ENCODE measurements at regions not wholly inside any gene's neighbourhood (a gene's known extent, or its start where the extent isn't known, plus 50 kb on each side); places are given as distances from the start of the nearest gene placed in this dataset.

DNA sequence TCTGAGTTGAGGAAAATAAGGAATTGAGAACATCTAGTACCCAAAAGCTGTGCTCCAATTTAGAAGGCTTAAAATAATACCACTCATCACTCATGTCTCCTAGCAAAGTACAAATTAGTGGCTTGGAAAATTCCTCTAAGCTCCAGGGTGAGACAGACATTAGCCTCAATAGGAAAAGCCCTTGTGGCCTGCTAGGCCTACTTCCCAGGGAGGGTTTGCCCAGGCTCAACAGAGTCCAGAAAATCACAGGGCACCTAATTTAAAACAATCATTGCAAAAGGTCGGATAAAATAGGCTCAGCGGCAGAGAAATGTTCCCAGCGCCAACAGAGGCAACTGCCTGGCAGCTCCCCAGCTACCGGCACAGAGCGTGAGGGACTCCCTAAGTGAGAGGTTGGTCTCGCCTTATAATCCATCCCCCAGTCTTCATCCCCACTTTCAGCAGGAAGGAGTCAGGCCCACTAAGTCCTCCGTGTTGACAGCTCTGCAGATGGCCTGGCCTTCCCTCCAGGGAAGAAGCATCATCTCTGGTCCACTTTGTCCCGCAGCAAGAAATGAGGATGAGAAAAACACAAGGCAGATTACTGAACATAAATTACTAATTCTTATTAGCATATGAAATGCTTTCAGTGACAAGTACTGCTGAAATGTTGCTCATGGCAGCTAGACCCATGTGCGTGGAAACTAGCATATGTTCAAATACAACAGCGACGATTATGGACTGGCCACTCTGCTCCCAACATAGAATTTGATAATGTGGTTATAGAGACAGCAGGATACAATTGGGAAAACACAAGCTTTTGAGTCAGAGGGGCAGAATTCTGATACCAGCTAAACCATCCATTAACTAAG, 1177.7 kb upstream of the AUTS2 start:
- TF ChIP-seq, protein P1, sequence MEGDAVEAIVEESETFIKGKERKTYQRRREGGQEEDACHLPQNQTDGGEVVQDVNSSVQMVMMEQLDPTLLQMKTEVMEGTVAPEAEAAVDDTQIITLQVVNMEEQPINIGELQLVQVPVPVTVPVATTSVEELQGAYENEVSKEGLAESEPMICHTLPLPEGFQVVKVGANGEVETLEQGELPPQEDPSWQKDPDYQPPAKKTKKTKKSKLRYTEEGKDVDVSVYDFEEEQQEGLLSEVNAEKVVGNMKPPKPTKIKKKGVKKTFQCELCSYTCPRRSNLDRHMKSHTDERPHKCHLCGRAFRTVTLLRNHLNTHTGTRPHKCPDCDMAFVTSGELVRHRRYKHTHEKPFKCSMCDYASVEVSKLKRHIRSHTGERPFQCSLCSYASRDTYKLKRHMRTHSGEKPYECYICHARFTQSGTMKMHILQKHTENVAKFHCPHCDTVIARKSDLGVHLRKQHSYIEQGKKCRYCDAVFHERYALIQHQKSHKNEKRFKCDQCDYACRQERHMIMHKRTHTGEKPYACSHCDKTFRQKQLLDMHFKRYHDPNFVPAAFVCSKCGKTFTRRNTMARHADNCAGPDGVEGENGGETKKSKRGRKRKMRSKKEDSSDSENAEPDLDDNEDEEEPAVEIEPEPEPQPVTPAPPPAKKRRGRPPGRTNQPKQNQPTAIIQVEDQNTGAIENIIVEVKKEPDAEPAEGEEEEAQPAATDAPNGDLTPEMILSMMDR (conservative IDR thresholded peaks at IDR 0.05), result no peak
- no peak overlapping the region for H3K27ac ChIP-seq

DNA sequence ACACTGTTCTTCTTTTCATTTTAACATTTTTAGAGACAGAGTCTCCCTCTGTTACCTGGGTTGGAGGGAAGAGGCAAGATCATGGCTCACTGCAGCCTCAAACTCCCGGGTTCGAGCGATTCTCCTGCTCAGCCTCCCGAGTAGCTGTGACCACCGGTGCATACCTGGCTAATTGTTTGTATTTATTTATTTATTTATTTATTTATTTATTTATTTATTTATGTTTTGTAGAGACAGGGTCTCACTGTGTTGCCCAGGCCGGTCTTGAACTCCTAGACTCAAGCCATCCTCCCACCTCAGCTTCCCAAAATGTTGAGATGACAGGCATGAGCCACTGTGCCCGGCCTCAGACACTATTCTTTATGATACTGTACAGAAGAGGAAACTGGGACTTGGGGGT, 1176.6 kb upstream of the AUTS2 start:
- H3K27ac ChIP-seq, result no peak overlapping the region
- TF ChIP-seq, protein P1 (conservative IDR thresholded peaks at IDR 0.05), result no peak

GRCh38 chr7:68422281-68422680, 1176.0 kb upstream of the AUTS2 start:
- H3K27ac ChIP-seq, result no peak overlapping the region
- TF ChIP-seq, protein P1 (conservative IDR thresholded peaks at IDR 0.05), result no peak

- TF ChIP-seq, protein P1 (conservative IDR thresholded peaks at IDR 0.05), result no peak
- H3K27ac ChIP-seq, result no peak overlapping the region
These were observed 1174.9 kb upstream of the AUTS2 start for GRCh38 chr7:68423356-68423755.

DNA sequence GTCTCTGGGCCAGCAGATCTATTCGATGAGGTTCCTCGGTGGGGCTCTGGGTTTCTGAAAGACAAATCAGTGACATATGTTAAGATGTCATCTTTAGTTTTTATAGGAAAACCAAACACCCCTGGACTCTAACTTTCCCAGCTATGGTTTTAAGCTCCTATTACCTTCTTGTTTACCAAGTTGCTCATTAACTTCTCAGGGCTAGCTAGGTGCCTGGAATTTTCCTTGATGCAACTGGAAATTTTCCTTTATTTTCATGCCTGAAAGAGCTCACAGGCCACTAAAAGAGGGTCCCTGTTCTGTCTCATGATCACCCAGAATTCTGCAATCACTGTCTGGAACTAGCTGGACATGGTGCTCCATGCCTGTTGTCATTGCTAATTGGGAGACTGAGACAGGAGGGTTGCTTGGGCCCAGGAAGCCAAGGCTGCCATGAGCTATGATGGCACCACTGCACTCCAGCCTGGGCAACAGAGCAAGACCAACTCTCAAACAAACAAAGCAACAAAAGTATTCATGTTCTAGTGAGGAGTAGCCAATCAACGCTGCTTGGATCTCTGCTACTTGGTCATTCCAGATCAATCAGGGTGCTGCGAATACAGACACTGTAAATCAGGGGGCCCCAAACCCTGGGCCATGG, 1173.5 kb upstream of the AUTS2 start:
- TF ChIP-seq, protein P1 (conservative IDR thresholded peaks at IDR 0.05), result no peak
- no peak overlapping the region for H3K27ac ChIP-seq

DNA sequence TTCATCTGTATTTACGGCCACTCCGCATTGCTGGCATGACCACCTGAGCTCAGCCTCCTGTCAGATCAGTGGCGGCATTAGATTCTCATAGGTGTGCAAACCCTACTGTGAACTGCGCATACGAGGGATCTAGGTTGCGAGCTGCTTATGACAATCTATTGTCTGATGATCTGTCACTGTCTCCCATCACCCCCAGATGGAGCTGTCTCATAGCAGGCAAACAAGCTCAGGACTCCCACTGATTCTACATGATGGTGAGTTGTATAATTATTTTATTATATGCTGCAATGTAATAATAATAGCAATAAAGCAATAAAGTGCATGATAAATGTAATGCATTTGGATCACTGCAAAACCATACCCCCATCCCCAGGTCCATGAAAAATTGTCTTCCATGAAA, 1172.9 kb upstream of the AUTS2 start:
- no peak overlapping the region for H3K27ac ChIP-seq
- TF ChIP-seq, protein P1 (conservative IDR thresholded peaks at IDR 0.05), result peak; percentile 73

- TF ChIP-seq, protein P1 (conservative IDR thresholded peaks at IDR 0.05), result no peak
- H3K27ac ChIP-seq, result no peak overlapping the region
These were observed 1168.7 kb upstream of the AUTS2 start for GRCh38 chr7:68429411-68430117.

All from VCaP (cell line).